C4-2B (cell line): ENCODE measurements at regions not wholly inside any gene's neighbourhood (a gene's known extent, or its start where the extent isn't known, plus 50 kb on each side); places are given as distances from the start of the nearest gene placed in this dataset.

Experiments used
- ZFX ChIP-seq: fragments of 450-650 bp; IDR thresholded peaks from 2 replicates; pipeline ENCODE4 v1.6.1; 2017
- TF ChIP-seq, protein P1 (sequence below): fragments of 450-650 bp; conservative IDR thresholded peaks from 2 replicates; pipeline ENCODE4 v1.5.1; 2017; ENCODE audit warnings: mild to moderate bottlenecking

GRCh38 chr1:29488794-29489311 is 252.5 kb downstream of the PTPRU start:
- TF ChIP-seq, protein P1, sequence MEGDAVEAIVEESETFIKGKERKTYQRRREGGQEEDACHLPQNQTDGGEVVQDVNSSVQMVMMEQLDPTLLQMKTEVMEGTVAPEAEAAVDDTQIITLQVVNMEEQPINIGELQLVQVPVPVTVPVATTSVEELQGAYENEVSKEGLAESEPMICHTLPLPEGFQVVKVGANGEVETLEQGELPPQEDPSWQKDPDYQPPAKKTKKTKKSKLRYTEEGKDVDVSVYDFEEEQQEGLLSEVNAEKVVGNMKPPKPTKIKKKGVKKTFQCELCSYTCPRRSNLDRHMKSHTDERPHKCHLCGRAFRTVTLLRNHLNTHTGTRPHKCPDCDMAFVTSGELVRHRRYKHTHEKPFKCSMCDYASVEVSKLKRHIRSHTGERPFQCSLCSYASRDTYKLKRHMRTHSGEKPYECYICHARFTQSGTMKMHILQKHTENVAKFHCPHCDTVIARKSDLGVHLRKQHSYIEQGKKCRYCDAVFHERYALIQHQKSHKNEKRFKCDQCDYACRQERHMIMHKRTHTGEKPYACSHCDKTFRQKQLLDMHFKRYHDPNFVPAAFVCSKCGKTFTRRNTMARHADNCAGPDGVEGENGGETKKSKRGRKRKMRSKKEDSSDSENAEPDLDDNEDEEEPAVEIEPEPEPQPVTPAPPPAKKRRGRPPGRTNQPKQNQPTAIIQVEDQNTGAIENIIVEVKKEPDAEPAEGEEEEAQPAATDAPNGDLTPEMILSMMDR: no peak
- TF ChIP-seq ZFX: no peak
